ENCODE measurements at regions not wholly inside any gene's neighbourhood (a gene's known extent, or its start where the extent isn't known, plus 50 kb on each side); places are given as distances from the start of the nearest gene placed in this dataset.
A peak's percentile ranks its signal among the peaks of the same experiment; 100 is the strongest.

DNA sequence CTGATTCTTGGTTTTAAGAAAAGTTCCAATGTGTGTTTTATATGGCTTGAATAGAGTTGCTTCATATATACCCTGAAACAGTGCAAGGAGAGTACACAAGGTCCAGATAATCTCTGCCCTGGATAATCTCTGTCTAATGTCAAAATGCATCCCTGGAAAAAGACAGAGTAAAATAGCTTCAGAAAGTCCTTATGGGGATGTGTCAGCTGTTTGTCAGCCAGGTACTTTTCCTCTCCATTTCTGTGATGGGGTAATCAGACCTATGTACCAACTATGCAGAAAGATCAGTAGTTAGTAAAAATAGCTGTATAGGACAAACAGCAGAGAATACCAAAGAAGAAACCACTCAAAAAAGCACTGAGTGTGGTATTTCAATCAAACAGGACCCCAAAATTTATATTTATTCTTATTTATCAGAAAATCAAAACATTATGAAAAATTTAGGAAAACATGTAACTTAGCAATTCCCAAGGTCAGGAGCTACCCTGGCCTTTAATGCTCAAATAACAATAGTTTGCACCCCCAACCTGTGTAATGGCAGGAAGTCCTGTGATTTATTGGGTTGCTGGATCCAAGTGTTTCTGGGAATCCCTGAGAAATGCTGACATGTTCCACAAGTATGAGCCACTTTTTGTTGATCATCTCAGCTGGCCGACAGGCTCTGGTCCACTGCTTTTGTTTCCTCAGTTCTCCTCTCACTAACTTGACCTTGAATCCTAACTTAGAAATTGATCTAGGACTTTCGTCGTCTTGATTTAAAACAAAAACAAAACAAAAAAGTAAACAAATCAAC lies 69.6 kb downstream of the MDH1 start:
- no peak for DNase-seq (ENCODE audit: low read depth)

GRCh38 chr2:63660060-63660459 lies 71.3 kb downstream of the MDH1 start:
- DNase-seq (ENCODE audit: low read depth) = no peak

DNA sequence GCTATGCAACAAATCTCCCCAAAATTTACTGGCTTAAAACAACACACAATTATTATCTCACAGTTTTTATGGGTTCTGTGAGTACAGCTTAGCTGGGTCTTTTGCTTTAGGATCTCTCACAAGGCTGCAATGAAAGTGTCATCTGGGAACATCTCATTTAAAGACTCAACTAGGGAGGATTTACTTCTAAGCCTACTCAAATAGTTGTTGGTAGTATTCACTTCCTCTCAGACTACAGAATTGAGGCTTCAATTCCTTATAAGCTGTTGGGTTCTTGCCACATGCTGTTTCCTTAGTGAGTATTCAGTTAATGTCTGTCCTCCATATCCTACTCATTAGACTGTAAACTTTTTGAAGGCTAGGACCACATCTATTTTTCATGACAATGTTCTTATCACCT lies 72.3 kb downstream of the MDH1 start:
- DNase-seq (ENCODE audit: low read depth) = peak; percentile 70

DNA sequence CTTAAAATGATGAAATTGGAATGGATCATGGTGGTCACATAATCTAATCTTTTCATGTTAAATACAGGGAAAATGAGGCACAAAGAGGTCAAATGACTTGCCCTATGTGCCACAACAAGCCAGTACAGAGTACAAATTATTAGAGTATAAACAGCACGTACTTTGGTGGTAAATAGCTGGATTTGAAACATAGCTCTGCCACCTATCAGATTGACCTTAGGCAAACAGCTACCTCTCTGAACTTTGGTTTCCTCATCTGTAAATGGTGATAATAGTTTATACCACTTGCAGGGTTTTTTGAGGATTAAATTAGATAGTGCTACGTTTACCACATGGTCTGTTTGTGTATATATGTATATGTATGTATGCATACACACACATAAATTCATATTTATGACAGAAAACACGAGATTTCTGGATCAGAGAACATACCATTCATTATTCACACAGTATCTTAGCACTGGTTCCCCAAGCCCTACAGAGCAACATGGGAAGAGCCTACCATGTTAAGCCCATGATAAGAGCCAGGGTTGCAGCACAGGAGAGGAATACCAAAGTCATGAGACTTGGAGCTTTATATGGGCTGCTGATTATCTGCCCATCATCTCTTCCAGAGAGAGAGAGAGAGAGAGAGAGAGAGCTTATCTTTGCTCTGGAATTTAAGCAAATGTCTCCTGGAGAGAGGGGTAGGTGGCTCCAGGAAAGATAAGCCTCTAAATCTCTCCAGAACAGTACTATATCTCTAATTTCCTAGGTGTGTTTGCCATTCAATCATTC lies 73.5 kb downstream of the MDH1 start:
- DNase-seq (ENCODE audit: low read depth) = no peak

GRCh38 chr2:63663013-63663864 lies 74.5 kb downstream of the MDH1 start:
- no peak for DNase-seq (ENCODE audit: low read depth)

DNA sequence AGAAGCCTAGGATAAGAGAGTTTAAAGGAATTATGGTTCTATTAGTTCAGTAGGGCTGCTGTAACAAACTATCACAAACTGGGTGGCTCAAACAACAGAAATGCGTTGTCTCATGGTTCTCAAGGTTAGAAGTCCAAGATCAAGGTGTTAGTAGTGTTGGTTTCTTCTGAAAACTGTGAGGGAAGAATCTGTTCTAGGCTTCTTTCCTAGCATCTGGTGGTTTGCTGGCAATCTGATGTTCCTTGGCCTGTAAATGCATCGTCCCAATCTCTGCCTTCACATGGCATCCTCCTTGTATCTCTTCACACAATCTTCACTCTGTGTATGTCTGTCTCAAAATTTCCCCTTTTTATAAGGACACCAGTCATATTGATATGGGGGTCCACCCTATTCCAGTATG lies 76.3 kb downstream of the MDH1 start:
- no peak for DNase-seq (ENCODE audit: low read depth)

- peak; percentile 70 for DNase-seq (ENCODE audit: low read depth)
Measured at GRCh38 chr2:63665846-63666475, 77.2 kb downstream of the MDH1 start.

- DNase-seq (ENCODE audit: low read depth) = no peak
Measured at GRCh38 chr2:63667132-63667700, 78.5 kb downstream of the MDH1 start.

- no peak for DNase-seq (ENCODE audit: low read depth)
Measured at GRCh38 chr2:63668000-63668399, 79.2 kb downstream of the MDH1 start.

DNA sequence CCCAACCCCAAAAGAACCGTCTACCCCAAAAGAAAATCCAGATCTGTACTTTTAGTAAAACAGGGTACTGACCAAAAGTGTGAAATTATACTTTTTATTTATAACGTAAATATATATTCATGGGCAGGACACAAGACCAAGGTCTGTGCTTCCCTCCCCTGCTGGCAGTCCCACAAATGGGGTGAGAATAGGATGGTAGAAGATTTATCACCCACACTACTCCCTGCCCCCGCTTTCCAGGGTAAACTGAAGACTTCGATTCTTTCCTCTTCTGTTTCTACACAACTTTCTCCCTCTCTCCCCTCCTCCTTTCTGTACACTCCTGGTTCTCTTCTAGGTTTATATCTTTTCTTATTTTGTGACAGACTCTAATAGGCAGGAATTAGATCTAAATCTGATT lies 79.7 kb downstream of the MDH1 start:
- DNase-seq (ENCODE audit: low read depth) = no peak

DNA sequence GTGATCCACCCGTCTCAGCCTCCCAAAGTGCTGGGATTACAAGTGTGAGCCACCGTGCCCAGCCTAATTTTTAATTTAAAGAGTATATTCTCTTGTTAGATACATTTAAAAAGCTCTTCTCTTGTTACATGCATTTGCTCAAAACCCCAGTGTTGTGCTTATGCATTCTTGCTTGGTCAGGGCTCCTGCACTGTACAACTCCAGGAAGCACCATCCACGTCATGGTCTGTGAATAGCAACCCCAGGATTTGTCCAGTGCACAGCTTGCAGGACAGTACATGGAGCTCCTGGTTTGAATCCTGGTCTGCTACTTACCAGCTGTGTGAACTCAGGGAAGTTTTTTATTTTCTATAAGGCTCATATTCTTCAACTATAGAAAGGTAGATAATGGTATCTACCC lies 80.8 kb downstream of the MDH1 start:
- DNase-seq (ENCODE audit: low read depth) = no peak

DNA sequence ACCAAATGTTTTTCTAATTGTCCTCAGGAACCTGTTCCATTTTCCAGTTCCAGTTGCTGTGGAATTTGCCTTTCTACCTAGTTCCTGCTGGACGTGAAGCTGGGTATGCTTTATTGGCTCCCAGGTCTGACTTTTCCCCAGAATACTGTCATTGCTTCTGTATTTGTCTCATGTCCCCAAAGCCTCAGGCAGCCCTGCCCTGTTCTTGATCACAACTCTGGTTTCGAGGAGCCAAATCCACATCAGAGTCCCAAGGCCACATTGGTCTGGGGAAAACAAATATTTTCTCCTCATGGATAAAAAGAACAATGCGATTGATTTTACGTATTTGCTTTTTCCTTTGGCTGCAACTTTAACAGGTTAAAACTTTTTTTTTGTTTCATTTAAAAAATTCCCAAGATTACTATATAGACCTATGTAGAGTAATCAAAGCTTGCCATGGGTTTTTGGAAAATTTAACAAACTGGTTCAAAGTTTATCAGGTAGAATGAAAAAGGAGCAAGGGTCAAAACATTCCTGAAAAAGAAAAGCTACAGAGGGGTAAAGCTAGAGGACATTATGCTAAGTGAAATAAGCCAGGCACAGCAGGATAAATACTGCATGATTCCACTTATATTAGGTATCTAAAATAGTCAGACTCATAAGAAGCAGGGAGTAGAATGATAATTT lies 85.2 kb downstream of the MDH1 start:
- no peak for DNase-seq (ENCODE audit: low read depth)

GRCh38 chr2:63675026-63675425 lies 86.3 kb downstream of the MDH1 start:
- no peak for DNase-seq (ENCODE audit: low read depth)

- DNase-seq (ENCODE audit: low read depth) = no peak
Measured at GRCh38 chr2:63676135-63676534, 87.4 kb downstream of the MDH1 start.

GRCh38 chr2:63678085-63678484 lies 89.3 kb downstream of the MDH1 start:
- DNase-seq (ENCODE audit: low read depth) = no peak

DNA sequence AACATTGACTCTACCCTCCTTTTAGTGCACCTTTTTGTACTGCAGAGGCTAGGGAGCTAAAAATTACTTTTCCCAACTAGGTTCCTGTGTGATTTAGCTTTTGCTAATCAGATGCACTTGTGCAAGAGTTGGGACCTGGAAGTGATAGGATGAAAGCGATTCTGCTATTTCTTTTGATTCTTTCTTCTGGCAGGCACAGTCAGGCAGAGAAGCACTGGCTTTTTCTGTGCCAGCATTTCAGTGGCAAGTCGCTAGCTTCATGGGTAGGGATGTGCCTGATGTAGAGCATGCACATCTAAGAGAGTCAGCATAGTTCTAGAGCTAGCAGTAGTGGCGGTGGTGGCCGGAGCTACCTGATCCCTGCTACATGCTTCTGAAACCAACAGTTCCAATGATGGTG lies 89.8 kb downstream of the MDH1 start:
- DNase-seq (ENCODE audit: low read depth) = no peak

GRCh38 chr2:63679252-63679855 lies 90.6 kb downstream of the MDH1 start:
- no peak for DNase-seq (ENCODE audit: low read depth)

DNA sequence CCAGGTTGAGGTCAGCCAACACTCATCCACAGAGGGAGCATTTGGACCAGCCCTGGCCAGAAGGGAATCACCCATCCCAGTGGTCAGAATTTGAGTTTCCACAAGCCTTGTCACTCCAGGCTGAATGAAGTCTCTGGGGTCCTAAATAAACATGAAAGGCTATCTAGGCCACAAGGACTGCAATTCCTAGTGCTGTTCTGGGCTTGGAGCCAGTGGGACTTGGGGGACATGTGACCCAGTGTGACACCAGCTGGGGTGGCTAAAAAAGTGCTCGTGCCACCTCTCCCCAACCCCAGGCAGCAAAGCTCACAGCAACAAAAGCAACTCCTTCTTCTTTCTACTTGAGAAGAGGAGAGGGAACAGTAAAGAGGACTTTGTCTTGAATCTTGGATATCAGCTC lies 91.7 kb downstream of the MDH1 start:
- no peak for DNase-seq (ENCODE audit: low read depth)

GRCh38 chr2:63681896-63682295 lies 93.1 kb downstream of the MDH1 start:
- no peak for DNase-seq (ENCODE audit: low read depth)

DNA sequence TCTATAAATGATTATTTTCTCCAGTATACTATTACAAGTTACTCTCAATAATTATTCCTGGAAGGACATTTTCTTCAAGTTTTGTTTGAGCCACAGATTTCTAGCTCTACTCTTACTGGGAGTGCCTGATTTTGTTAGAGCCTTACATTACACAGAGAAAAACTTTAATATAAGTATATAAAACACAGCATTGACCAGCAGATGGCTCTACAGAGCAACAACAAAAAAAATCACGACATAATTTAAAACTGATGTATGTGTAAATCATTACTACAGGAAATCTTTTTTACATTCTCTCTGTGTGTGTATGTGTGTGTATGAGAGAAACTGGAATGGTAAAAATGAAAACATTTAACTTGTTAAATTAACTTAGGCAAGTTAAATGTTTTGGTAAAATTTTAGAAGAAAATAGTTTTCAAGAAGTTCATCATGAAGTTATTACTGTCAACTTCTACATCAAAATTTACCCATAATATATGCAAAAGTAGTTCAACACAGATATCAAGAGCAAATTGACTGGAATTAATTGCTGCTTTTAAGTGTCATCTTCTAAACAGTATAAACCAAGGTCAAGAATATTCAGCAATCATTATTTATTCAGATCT lies 103.3 kb downstream of the MDH1 start:
- DNase-seq (ENCODE audit: low read depth) = peak; percentile 46

Data from HS-5 (cell line).